IMR-90 (cell line): ENCODE measurements at regions not wholly inside any gene's neighbourhood (a gene's known extent, or its start where the extent isn't known, plus 50 kb on each side); places are given as distances from the start of the nearest gene placed in this dataset.

Experiments used
- ATAC-seq: fragments of 200-7000 bp; cut with Tn5 transposase; 2 replicates; pipeline ENCODE4 v1.9.1; 2020; ENCODE audit warnings: low read depth, mild to moderate bottlenecking, moderate library complexity
- BruUV-seq: library from RNA; stranded (reverse); fragments of 400-500 nt; replicated peaks from 2 replicates; lab custom pipeline; 2021; lab: Mats Ljungman, UMichigan
- CTCF ChIA-PET: fragments of 300-600 bp; formaldehyde crosslinking; extraction: SDS; loops from one replicate; lab custom pipeline; 2021; ENCODE audit warnings: antibody characterized with exemption; lab: Yijun Ruan, JAX
- POLR2A ChIA-PET: fragments of 300-600 bp; sonication (Branson Sonifier 250); formaldehyde crosslinking; loops from one replicate; lab custom pipeline; 2022; ENCODE audit warnings: antibody characterized with exemption; ENCODE audit not compliant: unreplicated experiment; lab: Charles Lee
- DNase-seq: peaks from one replicate; pipeline ENCODE4 v3.0.0; 2013
- H2AFZ ChIP-seq: replicated peaks from 2 replicates; pipeline ENCODE3; 2013; ENCODE audit warnings: low read length, mild to moderate bottlenecking; ENCODE audit not compliant: poor library complexity
- H2AK5ac ChIP-seq: 2 replicates; pipeline ENCODE4 v1.6.1; 2013; ENCODE audit warnings: low read depth, low read length, inconsistent platforms
- H2AK9ac ChIP-seq: replicated peaks from 2 replicates; pipeline ENCODE3; 2013; ENCODE audit warnings: mild to moderate bottlenecking, low read depth, low read length, moderate library complexity; ENCODE audit not compliant: poor library complexity
- H2BK120ac ChIP-seq: 2 replicates; pipeline ENCODE4 v1.6.1; 2013; ENCODE audit warnings: low read depth, low read length, inconsistent platforms
- H2BK15ac ChIP-seq: 3 replicates; pipeline ENCODE4 v1.6.1; 2013; ENCODE audit warnings: low read depth, low read length, inconsistent platforms
- H2BK20ac ChIP-seq: 2 replicates; pipeline ENCODE4 v1.6.1; 2013; ENCODE audit warnings: low read depth, mild to moderate bottlenecking, inconsistent platforms, low read length, moderate library complexity
- H2BK5ac ChIP-seq: 2 replicates; pipeline ENCODE4 v1.6.1; 2013; ENCODE audit warnings: mild to moderate bottlenecking, low read depth, low read length, inconsistent platforms; ENCODE audit not compliant: poor library complexity, severe bottlenecking
- H3K14ac ChIP-seq: replicated peaks from 2 replicates; pipeline ENCODE4 v1.6.1; 2013; ENCODE audit warnings: low read depth, low read length, inconsistent platforms
- H3K18ac ChIP-seq: 2 replicates; pipeline ENCODE4 v1.6.1; 2013; ENCODE audit warnings: low read depth, low read length, control low read depth
- H3K23ac ChIP-seq: 2 replicates; pipeline ENCODE4 v1.6.1; 2013; ENCODE audit warnings: low read depth, low read length, inconsistent platforms
- H3K27ac ChIP-seq: 2 replicates; pipeline ENCODE4 v1.5.1; 2013; ENCODE audit warnings: mild to moderate bottlenecking, control low read depth, low read length; ENCODE audit not compliant: insufficient read depth
- H3K27me3 ChIP-seq: 2 replicates; pipeline ENCODE4 v1.6.1; 2013; ENCODE audit warnings: low read length; ENCODE audit not compliant: control insufficient read depth, insufficient read depth
- H3K36me3 ChIP-seq: 2 replicates; pipeline ENCODE4 v1.6.1; 2013; ENCODE audit warnings: low read length, mixed read lengths; ENCODE audit not compliant: control insufficient read depth, insufficient read depth
- H3K4ac ChIP-seq: 2 replicates; pipeline ENCODE4 v1.6.1; 2013; ENCODE audit warnings: low read depth, low read length, inconsistent platforms
- H3K4me1 ChIP-seq: 2 replicates; pipeline ENCODE4 v1.6.1; 2013; ENCODE audit warnings: low read length, mixed read lengths; ENCODE audit not compliant: control insufficient read depth, insufficient read depth
- H3K4me2 ChIP-seq: 2 replicates; pipeline ENCODE4 v1.6.1; 2013; ENCODE audit warnings: low read depth, mild to moderate bottlenecking, control low read depth, low read length, moderate library complexity
- H3K4me3 ChIP-seq: 2 replicates; pipeline ENCODE4 v1.5.1; 2013; ENCODE audit warnings: low read depth, mild to moderate bottlenecking, control low read depth, low read length, moderate library complexity; ENCODE audit not compliant: insufficient read depth
- H3K56ac ChIP-seq: 2 replicates; pipeline ENCODE4 v1.6.1; 2013; ENCODE audit warnings: low read length, inconsistent platforms; ENCODE audit not compliant: insufficient read depth; ENCODE audit errors: extremely low read depth
- H3K79me1 ChIP-seq, 2 experiments: 2 replicates each; pipeline ENCODE4 v1.6.1; 2013; ENCODE audit warnings: low read length in 2 of 2, inconsistent platforms in 1 of 2, low read depth in 1 of 2
- H3K9ac ChIP-seq: 2 replicates; pipeline ENCODE4 v1.6.1; 2013; ENCODE audit warnings: low read depth, low read length, control low read depth
- H3K9me1 ChIP-seq: 2 replicates; pipeline ENCODE4 v1.6.1; 2013; ENCODE audit warnings: low read length, inconsistent platforms; ENCODE audit not compliant: insufficient read depth
- H3K9me3 ChIP-seq: 2 replicates; pipeline ENCODE4 v1.6.1; 2013; ENCODE audit warnings: low read length; ENCODE audit not compliant: control insufficient read depth, insufficient read depth
- H4K20me1 ChIP-seq: 2 replicates; pipeline ENCODE4 v1.6.1; 2013; ENCODE audit warnings: low read length, inconsistent platforms; ENCODE audit not compliant: insufficient read depth
- H4K5ac ChIP-seq: 2 replicates; pipeline ENCODE4 v1.6.1; 2013; ENCODE audit warnings: mild to moderate bottlenecking, low read depth, low read length, control low read depth
- H4K8ac ChIP-seq, 2 experiments: 2 replicates each; pipeline ENCODE4 v1.6.1; 2013; ENCODE audit warnings: low read depth in 2 of 2, low read length in 2 of 2, control low read depth in 1 of 2, inconsistent platforms in 1 of 2
- H4K91ac ChIP-seq: 2 replicates; pipeline ENCODE4 v1.6.1; 2013; ENCODE audit warnings: low read depth, low read length, inconsistent platforms; ENCODE audit not compliant: insufficient read depth
- BHLHE40 ChIP-seq: fragments of 150-350 bp; IDR thresholded peaks from 2 replicates; pipeline ENCODE4 v1.6.1; 2016; ENCODE audit warnings: mild to moderate bottlenecking, low read depth, low read length
- CEBPB ChIP-seq: IDR thresholded peaks from 2 replicates; pipeline ENCODE4 v1.6.1; 2012; ENCODE audit warnings: low read depth, low read length, improper control_type of control experiment
- CHD1 ChIP-seq: IDR thresholded peaks from 2 replicates; pipeline ENCODE4 v1.6.1; 2012; ENCODE audit warnings: low read depth, low read length, improper control_type of control experiment
- CTCF ChIP-seq: conservative IDR thresholded peaks from 2 replicates; pipeline ENCODE4 v1.5.1; 2012; ENCODE audit warnings: mild to moderate bottlenecking, low read depth, low read length, improper control_type of control experiment
- ELK1 ChIP-seq: fragments of 150-350 bp; IDR thresholded peaks from 2 replicates; pipeline ENCODE4 v1.6.1; 2016; ENCODE audit warnings: low read depth, mild to moderate bottlenecking, low read length, moderate library complexity, borderline replicate concordance
- FOS ChIP-seq: fragments of 150-350 bp; IDR thresholded peaks from 2 replicates; pipeline ENCODE4 v1.6.1; 2016; ENCODE audit warnings: low read depth, low read length
- MAFK ChIP-seq: IDR thresholded peaks from 2 replicates; pipeline ENCODE4 v1.6.1; 2012; ENCODE audit warnings: low read depth, low read length, improper control_type of control experiment
- MAZ ChIP-seq: IDR thresholded peaks from 2 replicates; pipeline ENCODE4 v1.6.1; 2012; ENCODE audit warnings: low read depth, mild to moderate bottlenecking, low read length, improper control_type of control experiment, moderate library complexity, borderline replicate concordance
- MXI1 ChIP-seq: IDR thresholded peaks from 2 replicates; pipeline ENCODE4 v1.6.1; 2012; ENCODE audit warnings: low read depth, mild to moderate bottlenecking, low read length, moderate library complexity, borderline replicate concordance
- NFE2L2 ChIP-seq: fragments of 150-350 bp; IDR thresholded peaks from 2 replicates; pipeline ENCODE4 v1.6.1; 2016; ENCODE audit warnings: low read depth, mild to moderate bottlenecking, low read length
- POLR2A ChIP-seq: IDR thresholded peaks from 2 replicates; pipeline ENCODE4 v1.6.1; 2012; ENCODE audit warnings: mild to moderate bottlenecking, low read depth, low read length
- RAD21 ChIP-seq: IDR thresholded peaks from 2 replicates; pipeline ENCODE4 v1.6.1; 2012; ENCODE audit warnings: low read length, improper control_type of control experiment
- RCOR1 ChIP-seq: IDR thresholded peaks from 2 replicates; pipeline ENCODE4 v1.6.1; 2012; ENCODE audit warnings: mild to moderate bottlenecking, low read length, improper control_type of control experiment; ENCODE audit not compliant: insufficient replicate concordance
- RFX5 ChIP-seq: IDR thresholded peaks from 2 replicates; pipeline ENCODE4 v1.8.0; 2012; ENCODE audit warnings: low read depth, mild to moderate bottlenecking, low read length, moderate library complexity
- SMC3 ChIP-seq: fragments of 150-350 bp; IDR thresholded peaks from 2 replicates; pipeline ENCODE4 v1.6.1; 2016; ENCODE audit warnings: low read depth, mild to moderate bottlenecking, antibody characterized with exemption, low read length, moderate library complexity
- USF2 ChIP-seq: fragments of 150-350 bp; IDR thresholded peaks from 2 replicates; pipeline ENCODE4 v1.6.1; 2017; ENCODE audit warnings: mild to moderate bottlenecking, antibody characterized with exemption, low read length, low read depth
- WGBS, 2 experiments: methylation state at CpG; one replicate each; pipeline versions ENCODE4 v1.1.5 to v1.1.7; 2013; ENCODE audit warnings: missing lambda C conversion rate in 2 of 2; ENCODE audit not compliant: insufficient read length in 1 of 2; ENCODE audit errors: extremely low coverage in 2 of 2; 5-methylcytosine and 5-hydroxymethylcytosine counted together
- dilution Hi-C: fragments of 300-500 bp; cut with HindIII; formaldehyde crosslinking; loops from one replicate; pipeline ENCODE4 v1.14.3; 2018; ENCODE audit warnings: low sequenced_read_pairs; ENCODE audit not compliant: unreplicated experiment
- in situ Hi-C: fragments of 300-500 bp; cut with MboI; formaldehyde crosslinking; loops from 3 replicates; pipeline ENCODE4 v1.14.3; 2019; ENCODE audit warnings: low sequenced_read_pairs, inconsistent platforms, mixed read lengths
- intact Hi-C: fragments of 100-400 bp; cut with micrococcal nuclease; formaldehyde crosslinking; loops from 2 replicates; pipeline ENCODE4 v1.10.0; 2022

- Histone ChIP-seq H3K9me1 (no peaks in the 10 kb centered on the region), H3K14ac (no peak overlapping the region), H3K18ac (no peak overlapping the region), H4K8ac (no peak overlapping the region), H4K5ac (no peak overlapping the region), H2BK15ac (no peak overlapping the region), H3K4me1 (peaks cover 1% of the 10 kb centered on the region; the same call in 1 of the 2 replicates), H3K27ac (no peak overlapping the region), H3K56ac (no peak overlapping the region), H3K79me1 (no peaks in the 10 kb centered on the region), H2BK20ac (no peak overlapping the region), H3K9me3 (no peaks in the 10 kb centered on the region), H2AFZ (no peak overlapping the region), H3K4me3 (no peak overlapping the region), H4K20me1 (no peaks in the 10 kb centered on the region), H2BK5ac (no peak overlapping the region), H4K91ac (no peak overlapping the region), H3K36me3 (no peaks in the 10 kb centered on the region), H3K27me3 (no peaks in the 10 kb centered on the region; the same call in 1 of the 2 replicates), H3K4me2 (no peak overlapping the region), H3K23ac (no peak overlapping the region), H2AK5ac (no peak overlapping the region), H2BK120ac (no peak overlapping the region), H3K4ac (no peak overlapping the region), H2AK9ac (no peak overlapping the region), H3K9ac (no peak overlapping the region)
- POLR2A ChIA-PET = no interaction called here
- intact Hi-C loops (no loop called here), in situ Hi-C loops (no loop called here), dilution Hi-C loops (no loop called here)
- CTCF ChIA-PET = no interaction called here
- peak; percentile 27; the same call in 1 of the 2 replicates for ATAC-seq
- 100% methylated on average over 1 of the region's 3 CpGs; no CpG with 5 or more reads in 1 of the 2 experiments for WGBS, 2 experiments
- peak; percentile 11 for DNase-seq
- no TSS peak for BruUV-seq
- TF ChIP-seq MXI1 (no peak), USF2 (no peak), CHD1 (no peak), NFE2L2 (no peak), ELK1 (no peak), CTCF (no peak), RCOR1 (no peak), SMC3 (no peak), RAD21 (no peak), MAFK (no peak), MAZ (no peak), BHLHE40 (no peak), RFX5 (no peak), CEBPB (no peak), FOS (no peak), POLR2A (no peak)
Measured at GRCh38 chr9:7246917-7247522, 489.2 kb downstream of the KDM4C start.
